HepG2 (cell line): ENCODE measurements at regions not wholly inside any gene's neighbourhood (a gene's known extent, or its start where the extent isn't known, plus 50 kb on each side); places are given as distances from the start of the nearest gene placed in this dataset.

Source experiments
- ATAC-seq: fragments of 200-7000 bp; cut with Tn5 transposase; 3 replicates; pipeline ENCODE4 v1.9.1; 2020; ENCODE audit warnings: mild to moderate bottlenecking, moderate library complexity
- BruUV-seq: library from RNA; stranded (reverse); fragments of 400-500 nt; replicated peaks from 2 replicates; lab custom pipeline; 2021; lab: Mats Ljungman, UMichigan
- CTCF ChIA-PET: fragments of 300-600 bp; formaldehyde crosslinking; extraction: SDS; loops from one replicate; lab custom pipeline; 2021; ENCODE audit warnings: low total read pairs, inconsistent platforms, low intra/inter-chr PET ratio; lab: Yijun Ruan, JAX
- POLR2A ChIA-PET: fragments of 350-600 bp; sonication (Branson Sonifier 250); formaldehyde crosslinking; loops from one replicate; lab custom pipeline; 2020; ENCODE audit warnings: antibody characterized with exemption, inconsistent platforms; lab: Yijun Ruan, JAX
- DNase-seq: peaks from one replicate; pipeline ENCODE4 v3.0.0-alpha.2; 2015; ENCODE audit warnings: low spot score
- FAIRE-seq: peaks from 3 replicates; lab custom pipeline; 2011; peaks lifted over from hg19 to GRCh38; lab: Jason Lieb, UNC
- H2AFZ ChIP-seq: one replicate; pipeline ENCODE4 v1.6.1; 2011; ENCODE audit warnings: low read length, inconsistent platforms
- H3K27ac ChIP-seq: fragments of 300-600 bp; 3 replicates; pipeline ENCODE4 v1.8.0; 2011; ENCODE audit warnings: mixed run types, mild to moderate bottlenecking, mixed read lengths, low read length, inconsistent platforms; ENCODE audit not compliant: insufficient read depth; ENCODE audit errors: extremely low read length
- H3K27me3 ChIP-seq, 2 experiments: fragments of 200-600 bp in 1 of 2; 2 replicates in 1 of 2; 3 replicates in 1 of 2; pipeline versions ENCODE4 v1.6.0 to v1.8.0; 2011; ENCODE audit warnings: low read length in 2 of 2, mild to moderate bottlenecking in 2 of 2, moderate library complexity in 2 of 2, inconsistent platforms in 1 of 2; ENCODE audit not compliant: insufficient read depth in 2 of 2, control insufficient read depth in 1 of 2
- H3K36me3 ChIP-seq, 2 experiments: fragments of 200-600 bp in 1 of 2; replicated peaks in 1 of 2; 2 replicates in 1 of 2; 3 replicates in 1 of 2; pipeline versions ENCODE4 v1.5.1 to v1.8.0; 2011; ENCODE audit warnings: low read length in 2 of 2, inconsistent platforms in 1 of 2; ENCODE audit not compliant: insufficient read depth in 2 of 2, control insufficient read depth in 1 of 2
- H3K4me1 ChIP-seq: 2 replicates; pipeline ENCODE4 v1.5.1; 2012; ENCODE audit warnings: low read length, inconsistent platforms; ENCODE audit not compliant: insufficient read depth
- H3K4me2 ChIP-seq: 2 replicates; pipeline ENCODE4 v1.6.0; 2011; ENCODE audit warnings: low read depth, low read length, inconsistent platforms
- H3K4me3 ChIP-seq, 3 experiments: fragments of 200-600 bp in 1 of 3; sonication (generic), shearing (Covaris generic) in 1 of 3; replicated peaks in 1 of 3; 2 replicates each; pipeline ENCODE4 v1.5.1; 2011 to 2016; ENCODE audit warnings: low read length in 3 of 3, inconsistent platforms in 2 of 3, low read depth in 2 of 3, mild to moderate bottlenecking in 2 of 3, control low read depth in 1 of 3, mixed read lengths in 1 of 3; ENCODE audit not compliant: insufficient read depth in 1 of 3
- H3K79me2 ChIP-seq: one replicate; pipeline ENCODE4 v1.6.1; 2011; ENCODE audit warnings: low read length, inconsistent platforms; ENCODE audit not compliant: insufficient read depth
- H3K9ac ChIP-seq: 2 replicates; pipeline ENCODE4 v1.6.0; 2011; ENCODE audit warnings: mild to moderate bottlenecking, low read depth, low read length, inconsistent platforms; ENCODE audit not compliant: insufficient read depth
- H3K9me3 ChIP-seq: 2 replicates; pipeline ENCODE4 v1.5.1; 2012; ENCODE audit warnings: mild to moderate bottlenecking, low read length
- H4K20me1 ChIP-seq: 2 replicates; pipeline ENCODE4 v1.6.0; 2011; ENCODE audit warnings: inconsistent platforms, mild to moderate bottlenecking, low read length, moderate library complexity; ENCODE audit not compliant: insufficient read depth
- ARNT2 ChIP-seq: sonication (generic); formaldehyde crosslinking; IDR thresholded peaks from 2 replicates; pipeline ENCODE4 v1.8.0; 2022; ENCODE audit warnings: mild to moderate bottlenecking, low read depth, missing genetic modification reagents, moderate library complexity
- CBFB ChIP-seq: sonication (generic); formaldehyde crosslinking; IDR thresholded peaks from 2 replicates; pipeline ENCODE4 v1.4.0; 2020; ENCODE audit warnings: missing genetic modification reagents
- HNF4A ChIP-seq: sonication (generic); formaldehyde crosslinking; IDR thresholded peaks from 2 replicates; pipeline ENCODE4 v1.4.0; 2020; ENCODE audit warnings: missing genetic modification reagents
- KAT7 ChIP-seq: IDR thresholded peaks from 2 replicates; pipeline ENCODE4 v1.6.1; 2018; ENCODE audit warnings: borderline replicate concordance, missing compliant biosample characterization
- PBX2 ChIP-seq: IDR thresholded peaks from 2 replicates; pipeline ENCODE4 v1.6.1; 2016; ENCODE audit warnings: control low read depth
- RBFOX2 ChIP-seq: fragments of 200-400 bp; formaldehyde crosslinking; IDR thresholded peaks from 2 replicates; pipeline ENCODE4 v1.6.1; 2017; ENCODE audit warnings: low read depth, mild to moderate bottlenecking, low read length
- RFXANK ChIP-seq: IDR thresholded peaks from 2 replicates; pipeline ENCODE4 v1.6.1; 2016
- RXRA ChIP-seq: sonication (generic); formaldehyde crosslinking; IDR thresholded peaks from 2 replicates; pipeline ENCODE4 v1.5.1; 2020; ENCODE audit warnings: missing genetic modification reagents
- SALL1 ChIP-seq: sonication (generic); formaldehyde crosslinking; IDR thresholded peaks from 2 replicates; pipeline ENCODE4 v1.8.0; 2022; ENCODE audit warnings: mild to moderate bottlenecking, missing genetic modification reagents
- TRIM24 ChIP-seq: sonication (generic); formaldehyde crosslinking; IDR thresholded peaks from 2 replicates; pipeline ENCODE4 v1.8.0; 2022; ENCODE audit warnings: mild to moderate bottlenecking, missing genetic modification reagents
- ZBTB43 ChIP-seq: sonication (generic); formaldehyde crosslinking; conservative IDR thresholded peaks from 2 replicates; pipeline ENCODE4 v1.4.0; 2020; ENCODE audit warnings: missing genetic modification reagents
- ZFP1 ChIP-seq: IDR thresholded peaks from 2 replicates; pipeline ENCODE4 v1.6.1; 2016
- ZFY ChIP-seq: sonication (generic); formaldehyde crosslinking; IDR thresholded peaks from 2 replicates; pipeline ENCODE4 v1.4.0; 2020; ENCODE audit warnings: missing genetic modification reagents
- ZMYM3 ChIP-seq: sonication (generic); formaldehyde crosslinking; IDR thresholded peaks from 2 replicates; pipeline ENCODE4 v1.5.1; 2020; ENCODE audit warnings: mild to moderate bottlenecking, missing genetic modification reagents
- ZNF136 ChIP-seq: sonication (generic); formaldehyde crosslinking; IDR thresholded peaks from 2 replicates; pipeline ENCODE4 v1.8.1; 2022; ENCODE audit warnings: low read depth, mild to moderate bottlenecking, moderate library complexity, missing genetic modification reagents
- ZNF263 ChIP-seq: sonication (generic); formaldehyde crosslinking; IDR thresholded peaks from 2 replicates; pipeline ENCODE4 v1.4.0; 2020; ENCODE audit warnings: missing genetic modification reagents
- ZNF3 ChIP-seq: IDR thresholded peaks from 2 replicates; pipeline ENCODE4 v1.7.0; 2017; ENCODE audit warnings: inconsistent platforms
- ZNF816 ChIP-seq: sonication (generic); formaldehyde crosslinking; IDR thresholded peaks from 2 replicates; pipeline ENCODE4 v1.8.0; 2022; ENCODE audit warnings: missing genetic modification reagents, mild to moderate bottlenecking, borderline replicate concordance
- WGBS: methylation state at CpG from one replicate; pipeline ENCODE4 v1.1.6; 2017; ENCODE audit warnings: low lambda C conversion rate; 5-methylcytosine and 5-hydroxymethylcytosine counted together
- in situ Hi-C: cut with HindIII; loops from 2 replicates; pipeline ENCODE4 v1.10.0; 2017; ENCODE audit warnings: low pct_unique_long_range_greater_than_20kb; ENCODE audit not compliant: extremely low pct_ligation_motif_present
- intact Hi-C: fragments of 100-400 bp; cut with micrococcal nuclease; formaldehyde crosslinking; loops from one replicate; pipeline ENCODE4 v1.10.0; 2022; ENCODE audit not compliant: unreplicated experiment

- Histone ChIP-seq H3K4me2 (no peak overlapping the region), H2AFZ (no peak overlapping the region), H3K4me1 (peaks cover 8% of the 10 kb centered on the region), H4K20me1 (no peaks in the 10 kb centered on the region), H3K4me3 (no peak overlapping the region), H3K79me2 (no peaks in the 10 kb centered on the region), H3K9ac (no peak overlapping the region), H3K9me3 (peaks cover 19% of the 10 kb centered on the region), H3K27me3 (peaks cover 0 to 21% of the 10 kb centered on the region in 2 experiments; a peak in 2 of 5 replicates), H3K36me3 (no peaks in the 10 kb centered on the region), H3K27ac (no peak overlapping the region)
- DNase-seq = peak; percentile 22
- WGBS = 13% methylated on average over 3 of the region's 3 CpGs
- ChIA-PET POLR2A (no interaction called here), CTCF (no interaction called here)
- in situ Hi-C loops (no loop called here), intact Hi-C loops (no loop called here)
- TF ChIP-seq SALL1 (peak; percentile 26; the same call in 1 of the 2 replicates), ZFY (CRISPR knock-in tag) (no peak), RBFOX2 (no peak), PBX2 (CRISPR knock-in tag) (no peak), TRIM24 (CRISPR knock-in tag) (0 out of 2 replicates have a peak, but pooled peaks have one; percentile 12), ZFP1 (no peak), KAT7 (no peak), ZMYM3 (0 out of 2 replicates have a peak, but pooled peaks have one; percentile 24), RXRA (CRISPR knock-in tag) (no peak), ZNF816 (no peak), ARNT2 (CRISPR knock-in tag) (no peak), CBFB (no peak), RFXANK (CRISPR knock-in tag) (no peak), ZBTB43 (CRISPR knock-in tag) (no peak), HNF4A (CRISPR knock-in tag) (peak; percentile 43; the same call in 1 of the 2 replicates), ZNF3 (CRISPR knock-in tag) (no peak), ZNF263 (CRISPR knock-in tag) (peak; percentile 85), ZNF136 (CRISPR knock-in tag) (no peak)
- peak; percentile 94 for ATAC-seq
- no peak for FAIRE-seq
- no TSS peak for BruUV-seq
Measured at GRCh38 chr2:8241317-8241716, 440.5 kb upstream of the ID2 start.
